Loucy (cell line): ENCODE measurements at regions not wholly inside any gene's neighbourhood (a gene's known extent, or its start where the extent isn't known, plus 50 kb on each side); places are given as distances from the start of the nearest gene placed in this dataset.

Experiments used
- EZH2phosphoT487 ChIP-seq: fragments of 200-600 bp; IDR thresholded peaks from 2 replicates; pipeline ENCODE4 v1.6.1; 2018; ENCODE audit warnings: antibody characterized with exemption, mild to moderate bottlenecking, moderate library complexity, borderline replicate concordance
- TF ChIP-seq, protein P1 (sequence below): fragments of 200-600 bp; sonication (generic); conservative IDR thresholded peaks from 2 replicates; pipeline ENCODE4 v1.5.1; 2014; ENCODE audit warnings: mild to moderate bottlenecking, antibody characterized with exemption, low read length

GRCh38 chr10:59099481-59099880 is 77.0 kb upstream of the PHYHIPL start:
- TF ChIP-seq, protein P1, sequence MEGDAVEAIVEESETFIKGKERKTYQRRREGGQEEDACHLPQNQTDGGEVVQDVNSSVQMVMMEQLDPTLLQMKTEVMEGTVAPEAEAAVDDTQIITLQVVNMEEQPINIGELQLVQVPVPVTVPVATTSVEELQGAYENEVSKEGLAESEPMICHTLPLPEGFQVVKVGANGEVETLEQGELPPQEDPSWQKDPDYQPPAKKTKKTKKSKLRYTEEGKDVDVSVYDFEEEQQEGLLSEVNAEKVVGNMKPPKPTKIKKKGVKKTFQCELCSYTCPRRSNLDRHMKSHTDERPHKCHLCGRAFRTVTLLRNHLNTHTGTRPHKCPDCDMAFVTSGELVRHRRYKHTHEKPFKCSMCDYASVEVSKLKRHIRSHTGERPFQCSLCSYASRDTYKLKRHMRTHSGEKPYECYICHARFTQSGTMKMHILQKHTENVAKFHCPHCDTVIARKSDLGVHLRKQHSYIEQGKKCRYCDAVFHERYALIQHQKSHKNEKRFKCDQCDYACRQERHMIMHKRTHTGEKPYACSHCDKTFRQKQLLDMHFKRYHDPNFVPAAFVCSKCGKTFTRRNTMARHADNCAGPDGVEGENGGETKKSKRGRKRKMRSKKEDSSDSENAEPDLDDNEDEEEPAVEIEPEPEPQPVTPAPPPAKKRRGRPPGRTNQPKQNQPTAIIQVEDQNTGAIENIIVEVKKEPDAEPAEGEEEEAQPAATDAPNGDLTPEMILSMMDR, result no peak
- no peak for TF ChIP-seq EZH2phosphoT487
